ENCODE measurements at regions not wholly inside any gene's neighbourhood (a gene's known extent, or its start where the extent isn't known, plus 50 kb on each side); places are given as distances from the start of the nearest gene placed in this dataset.

GRCh38 chr10:118485641-118486040 is 109.8 kb downstream of the PRLHR start:
- DNase-seq (ENCODE audit: low spot score) = no peak
- no peaks in the 10 kb centered on the region for H3K36me3 ChIP-seq (ENCODE audit: control insufficient read depth in 4 of 4, insufficient read depth in 3 of 4, low read depth in 1 of 4, low read length in 3 of 4)
- 94% methylated on average over 8 of the region's 8 CpGs for WGBS
- no peak for TF ChIP-seq EGR1 (IDR thresholded peaks at IDR 0.05; ENCODE audit: low read depth in 2 of 2)
- TF ChIP-seq HNF4A (conservative IDR thresholded peaks at IDR 0.05) = no peak
- TF ChIP-seq RAD21 (IDR thresholded peaks at IDR 0.05) = no peak
- H3K4me3 ChIP-seq (ENCODE audit: low read depth in 1 of 3, low read length in 3 of 3) = no peak overlapping the region
- H3K9ac ChIP-seq (ENCODE audit: low read depth in 1 of 2, low read length in 2 of 2) = no peak overlapping the region
- peaks cover 0 to 5% (median 0%) of the 10 kb centered on the region in 4 donors for H3K27me3 ChIP-seq (ENCODE audit: control insufficient read depth in 4 of 4, insufficient read depth in 4 of 4, low read length in 3 of 4)
- no peaks in the 10 kb centered on the region for H3K4me1 ChIP-seq (ENCODE audit: control insufficient read depth in 4 of 4, insufficient read depth in 4 of 4, low read length in 3 of 4)
- H3K27ac ChIP-seq (ENCODE audit: low read depth in 1 of 2, low read length in 2 of 2) = no peak overlapping the region
- no peaks in the 10 kb centered on the region for H3K9me3 ChIP-seq (ENCODE audit: control insufficient read depth in 4 of 4, low read length in 3 of 4)

- H3K4me1 ChIP-seq (ENCODE audit: control insufficient read depth in 4 of 4, insufficient read depth in 4 of 4, low read length in 3 of 4) = no peaks in the 10 kb centered on the region
- no peak overlapping the region for H3K4me3 ChIP-seq (ENCODE audit: low read depth in 1 of 3, low read length in 3 of 3)
- TF ChIP-seq YY1 (IDR thresholded peaks at IDR 0.05) (no peak), MAX (IDR thresholded peaks at IDR 0.05) (no peak), RAD21 (IDR thresholded peaks at IDR 0.05) (no peak), REST (IDR thresholded peaks at IDR 0.05) (no peak), ZBTB33 (IDR thresholded peaks at IDR 0.05) (no peak), EGR1 (IDR thresholded peaks at IDR 0.05; ENCODE audit: low read depth in 2 of 2) (no peak), HNF4G (IDR thresholded peaks at IDR 0.05) (no peak), TAF1 (conservative IDR thresholded peaks at IDR 0.05) (no peak), HNF4A (conservative IDR thresholded peaks at IDR 0.05) (no peak), FOXA2 (IDR thresholded peaks at IDR 0.05) (no peak), RXRA (IDR thresholded peaks at IDR 0.05) (no peak), GABPA (IDR thresholded peaks at IDR 0.05 in 1 of 2, conservative IDR thresholded peaks at IDR 0.05 in 1 of 2) (no peak), NR2F2 (IDR thresholded peaks at IDR 0.05) (no peak), ATF3 (IDR thresholded peaks at IDR 0.05) (no peak), FOXA1 (IDR thresholded peaks at IDR 0.05) (no peak), JUND (IDR thresholded peaks at IDR 0.05) (no peak), CTCF (IDR thresholded peaks at IDR 0.05; ENCODE audit: low read depth, low read length, missing input control) (no peak), SP1 (IDR thresholded peaks at IDR 0.05) (no peak)
- no peaks in the 10 kb centered on the region for H3K36me3 ChIP-seq (ENCODE audit: control insufficient read depth in 4 of 4, insufficient read depth in 3 of 4, low read depth in 1 of 4, low read length in 3 of 4)
- DNase-seq (ENCODE audit: low spot score) = no peak
- H3K27me3 ChIP-seq (ENCODE audit: control insufficient read depth in 4 of 4, insufficient read depth in 4 of 4, low read length in 3 of 4) = peaks cover 0 to 5% (median 0%) of the 10 kb centered on the region in 4 donors
- no peaks in the 10 kb centered on the region for H3K9me3 ChIP-seq (ENCODE audit: control insufficient read depth in 4 of 4, low read length in 3 of 4)
- no peak overlapping the region for H3K27ac ChIP-seq (ENCODE audit: low read depth in 1 of 2, low read length in 2 of 2)
- WGBS = 69% methylated on average over 5 of the region's 5 CpGs
- no peak overlapping the region for H3K9ac ChIP-seq (ENCODE audit: low read depth in 1 of 2, low read length in 2 of 2)
These were observed 111.1 kb downstream of the PRLHR start for GRCh38 chr10:118484152-118484871.
